T-cell (primary cell): ENCODE measurements at regions not wholly inside any gene's neighbourhood (a gene's known extent, or its start where the extent isn't known, plus 50 kb on each side); places are given as distances from the start of the nearest gene placed in this dataset.

Source experiments
- ATAC-seq, 4 experiments: fragments of 200-7000 bp in 3 of 4; fragments of 150-1000 bp in 1 of 4; cut with Tn5 transposase; replicated peaks in 1 of 4; 1 replicate in 3 of 4; 2 replicates in 1 of 4; pipeline ENCODE4 v1.10.0; 2021; ENCODE audit warnings: moderate library complexity in 3 of 4, mild to moderate bottlenecking in 2 of 4, moderate number of reproducible peaks in 1 of 4
- CTCF ChIA-PET, 2 donors: fragments of 300-600 bp; sonication (Branson Sonifier 250); formaldehyde crosslinking; loops; one replicate each; lab custom pipeline; 2022; ENCODE audit warnings: antibody characterized with exemption in 2 of 2; lab: Charles Lee
- POLR2A ChIA-PET, 2 donors: fragments of 300-600 bp; sonication (Branson Sonifier 250); formaldehyde crosslinking; loops; one replicate each; lab custom pipeline; 2022; ENCODE audit warnings: antibody characterized with exemption in 2 of 2; lab: Charles Lee
- DNase-seq, 35 experiments: peaks; one replicate each; pipeline versions ENCODE4 v3.0.0 to v3.0.0-alpha.2; 2013 to 2023
- H3K27ac ChIP-seq: one replicate; pipeline ENCODE4 v1.5.1; 2013; ENCODE audit warnings: low read length
- H3K27me3 ChIP-seq, 2 experiments: replicated peaks in 1 of 2; 1 replicate in 1 of 2; 2 replicates in 1 of 2; pipeline versions ENCODE4 v1.6.1 to v1.7.0; 2013; ENCODE audit warnings: low read length in 1 of 2, mixed read lengths in 1 of 2; ENCODE audit not compliant: control insufficient read depth in 2 of 2, insufficient read depth in 2 of 2; ENCODE audit errors: extremely low read depth in 1 of 2
- H3K36me3 ChIP-seq, 2 donors: 1 replicate in 1 of 2; 2 replicates in 1 of 2; pipeline versions ENCODE4 v1.6.1 to v1.7.0; 2013; ENCODE audit warnings: low read length in 1 of 2; ENCODE audit not compliant: control insufficient read depth in 2 of 2, insufficient read depth in 1 of 2; ENCODE audit errors: extremely low read depth in 1 of 2
- H3K4me1 ChIP-seq, 2 experiments: 1 replicate in 1 of 2; 2 replicates in 1 of 2; pipeline versions ENCODE4 v1.6.1 to v1.7.0; 2013; ENCODE audit warnings: low read length in 2 of 2, mixed read lengths in 1 of 2; ENCODE audit not compliant: insufficient read depth in 2 of 2, control insufficient read depth in 1 of 2; ENCODE audit errors: extremely low read depth in 1 of 2
- H3K4me3 ChIP-seq, 2 donors: 1 replicate in 1 of 2; 2 replicates in 1 of 2; pipeline versions ENCODE4 v1.5.1 to v1.7.0; 2013; ENCODE audit warnings: mild to moderate bottlenecking in 2 of 2, low read length in 1 of 2, moderate library complexity in 1 of 2; ENCODE audit not compliant: control insufficient read depth in 1 of 2; ENCODE audit errors: extremely low read depth in 1 of 2
- H3K9me3 ChIP-seq: 2 replicates; pipeline ENCODE4 v1.7.0; 2013
- H3K27ac Mint-ChIP-seq, 2 donors: one replicate each; pipeline ENCODE4 v1.8.0; 2020 to 2021; ENCODE audit warnings: mild to moderate bottlenecking in 2 of 2, mixed read lengths in 2 of 2
- H3K27me3 Mint-ChIP-seq, 2 donors: one replicate each; pipeline ENCODE4 v1.8.0; 2021 to 2022; ENCODE audit warnings: mixed read lengths in 2 of 2
- H3K36me3 Mint-ChIP-seq: one replicate; pipeline ENCODE4 v1.8.0; 2021; ENCODE audit warnings: mixed read lengths
- H3K4me1 Mint-ChIP-seq, 3 donors: one replicate each; pipeline ENCODE4 v1.8.0; 2020 to 2022; ENCODE audit warnings: mixed read lengths in 3 of 3, mild to moderate bottlenecking in 1 of 3
- H3K4me3 Mint-ChIP-seq, 3 donors: one replicate each; pipeline ENCODE4 v1.8.0; 2020 to 2022; ENCODE audit warnings: mild to moderate bottlenecking in 3 of 3, mixed read lengths in 3 of 3, moderate library complexity in 3 of 3
- H3K9me3 Mint-ChIP-seq, 3 donors: one replicate each; pipeline ENCODE4 v1.8.0; 2020 to 2022; ENCODE audit warnings: mixed read lengths in 3 of 3
- WGBS: methylation state at CpG from one replicate; pipeline ENCODE4 v1.1.5; 2013; ENCODE audit warnings: missing lambda C conversion rate; ENCODE audit not compliant: insufficient coverage; 5-methylcytosine and 5-hydroxymethylcytosine counted together

GRCh38 chr3:75061806-75062205 lies 447.3 kb upstream of the CNTN3 start:
- no peaks in the 10 kb centered on the region for H3K27me3 ChIP-seq
- H3K36me3 ChIP-seq: no peaks in the 10 kb centered on the region
- H3K4me1 ChIP-seq: no peaks in the 10 kb centered on the region
- Mint-ChIP-seq H3K36me3 (no peaks in the 10 kb centered on the region), H3K4me3 (no peak overlapping the region), H3K9me3 (peaks cover 19 to 37% (median 24%) of the 10 kb centered on the region in 3 donors), H3K27me3 (no peaks in the 10 kb centered on the region), H3K27ac (no peak overlapping the region), H3K4me1 (no peaks in the 10 kb centered on the region)
- H3K27ac ChIP-seq: no peak overlapping the region
- H3K4me3 ChIP-seq: no peak overlapping the region
- DNase-seq (no peak), ATAC-seq (no peak)
- no CpG with 5 or more reads among the region's 2 CpGs for WGBS
- H3K9me3 ChIP-seq: no peaks in the 10 kb centered on the region
- ChIA-PET POLR2A (no interaction called here), CTCF (no interaction called here)

GRCh38 chr3:75075158-75075557 lies 460.7 kb upstream of the CNTN3 start:
- no peaks in the 10 kb centered on the region for H3K36me3 Mint-ChIP-seq

GRCh38 chr3:75076481-75076880 lies 462.0 kb upstream of the CNTN3 start:
- WGBS: 38% methylated on average over 2 of the region's 2 CpGs
- CTCF ChIA-PET: no interaction called here
- H3K4me3 Mint-ChIP-seq: no peak overlapping the region
- peaks cover 3 to 18% (median 4%) of the 10 kb centered on the region in 3 donors for H3K9me3 Mint-ChIP-seq
- H3K27me3 Mint-ChIP-seq: no peaks in the 10 kb centered on the region
- no peak for DNase-seq
- Histone ChIP-seq H3K36me3 (no peaks in the 10 kb centered on the region), H3K4me1 (no peaks in the 10 kb centered on the region), H3K27me3 (no peaks in the 10 kb centered on the region), H3K9me3 (no peaks in the 10 kb centered on the region), H3K4me3 (no peak overlapping the region), H3K27ac (no peak overlapping the region)
- no peak for ATAC-seq
- H3K4me1 Mint-ChIP-seq: no peaks in the 10 kb centered on the region
- POLR2A ChIA-PET: no interaction called here
- H3K27ac Mint-ChIP-seq: no peak overlapping the region
- no peaks in the 10 kb centered on the region for H3K36me3 Mint-ChIP-seq

More at GRCh38 chr3:75075158-75075557, 460.7 kb upstream of the CNTN3 start:
- H3K4me1 ChIP-seq: no peaks in the 10 kb centered on the region
- H3K9me3 Mint-ChIP-seq: peaks cover 3 to 18% (median 4%) of the 10 kb centered on the region in 3 donors
- no peak for ATAC-seq
- no peaks in the 10 kb centered on the region for H3K27me3 ChIP-seq
- POLR2A ChIA-PET: no interaction called here
- no peak for DNase-seq
- no peak overlapping the region for H3K27ac Mint-ChIP-seq
- H3K27me3 Mint-ChIP-seq: no peaks in the 10 kb centered on the region
- no peak overlapping the region for H3K4me3 ChIP-seq
- no peak overlapping the region for H3K4me3 Mint-ChIP-seq
- WGBS: no CpG with 5 or more reads among the region's 1 CpG
- no peaks in the 10 kb centered on the region for H3K4me1 Mint-ChIP-seq
- H3K9me3 ChIP-seq: no peaks in the 10 kb centered on the region
- H3K27ac ChIP-seq: no peak overlapping the region
- CTCF ChIA-PET: no interaction called here
- H3K36me3 ChIP-seq: no peaks in the 10 kb centered on the region

- POLR2A ChIA-PET: no interaction called here
- H3K9me3 Mint-ChIP-seq: peaks cover 1 to 25% (median 3%) of the 10 kb centered on the region in 3 donors
Observed at GRCh38 chr3:75078290-75078689, 463.8 kb upstream of the CNTN3 start.

GRCh38 chr3:75082845-75083244 lies 468.4 kb upstream of the CNTN3 start:
- Histone ChIP-seq H3K36me3 (no peaks in the 10 kb centered on the region), H3K27me3 (no peaks in the 10 kb centered on the region), H3K4me1 (no peaks in the 10 kb centered on the region), H3K9me3 (no peaks in the 10 kb centered on the region), H3K27ac (no peak overlapping the region), H3K4me3 (no peak overlapping the region)
- no peaks in the 10 kb centered on the region for H3K4me1 Mint-ChIP-seq
- ChIA-PET POLR2A (no interaction called here), CTCF (no interaction called here)
- no peak overlapping the region for H3K4me3 Mint-ChIP-seq
- no peaks in the 10 kb centered on the region for H3K36me3 Mint-ChIP-seq
- no peak for DNase-seq
- ATAC-seq: no peak
- no peak overlapping the region for H3K27ac Mint-ChIP-seq
- H3K27me3 Mint-ChIP-seq: no peaks in the 10 kb centered on the region
- WGBS: 67% methylated on average over 1 of the region's 4 CpGs
- peaks cover 9 to 11% (median 11%) of the 10 kb centered on the region in 3 donors for H3K9me3 Mint-ChIP-seq

More at GRCh38 chr3:75078290-75078689, 463.8 kb upstream of the CNTN3 start:
- Histone ChIP-seq H3K36me3 (no peaks in the 10 kb centered on the region), H3K27ac (no peak overlapping the region), H3K4me3 (no peak overlapping the region), H3K9me3 (no peaks in the 10 kb centered on the region), H3K27me3 (no peaks in the 10 kb centered on the region), H3K4me1 (no peaks in the 10 kb centered on the region)
- no peak overlapping the region for H3K4me3 Mint-ChIP-seq
- no peak for ATAC-seq
- H3K36me3 Mint-ChIP-seq: no peaks in the 10 kb centered on the region
- no peak for DNase-seq
- CTCF ChIA-PET: no interaction called here
- no peak overlapping the region for H3K27ac Mint-ChIP-seq
- H3K27me3 Mint-ChIP-seq: no peaks in the 10 kb centered on the region
- no peaks in the 10 kb centered on the region for H3K4me1 Mint-ChIP-seq

- no peak overlapping the region for H3K27ac ChIP-seq
- DNase-seq: no peak
- POLR2A ChIA-PET: no interaction called here
- no peaks in the 10 kb centered on the region for H3K4me1 ChIP-seq
- no CpG with 5 or more reads among the region's 3 CpGs for WGBS
- Mint-ChIP-seq H3K36me3 (no peaks in the 10 kb centered on the region), H3K4me1 (no peaks in the 10 kb centered on the region), H3K27me3 (no peaks in the 10 kb centered on the region), H3K27ac (no peak overlapping the region), H3K9me3 (peaks cover 4 to 27% (median 14%) of the 10 kb centered on the region in 3 donors), H3K4me3 (no peak overlapping the region)
- H3K36me3 ChIP-seq: no peaks in the 10 kb centered on the region
- no peak overlapping the region for H3K4me3 ChIP-seq
- no peak for ATAC-seq
- no peaks in the 10 kb centered on the region for H3K9me3 ChIP-seq
- CTCF ChIA-PET: no interaction called here
- no peaks in the 10 kb centered on the region for H3K27me3 ChIP-seq
Observed at GRCh38 chr3:75089841-75090240, 475.4 kb upstream of the CNTN3 start.
